HG03064 (cell line): ENCODE measurements at regions not wholly inside any gene's neighbourhood (a gene's known extent, or its start where the extent isn't known, plus 50 kb on each side); places are given as distances from the start of the nearest gene placed in this dataset.

Experiments used
- ATAC-seq: cut with Tn5 transposase; IDR thresholded peaks from one replicate; pipeline ENCODE4 v1.9.1; 2021; ENCODE audit warnings: low read depth; ENCODE audit not compliant: unreplicated experiment

GRCh38 chr6:2434912-2435311 lies 189.5 kb upstream of the GMDS start:
- no peak for ATAC-seq

GRCh38 chr6:2434116-2434515 lies 188.7 kb upstream of the GMDS start:
- ATAC-seq: no peak

GRCh38 chr6:2433711-2434110 lies 188.3 kb upstream of the GMDS start:
- no peak for ATAC-seq

GRCh38 chr6:2433266-2433665 lies 187.9 kb upstream of the GMDS start:
- no peak for ATAC-seq

GRCh38 chr6:2432292-2432691 lies 186.9 kb upstream of the GMDS start:
- ATAC-seq: no peak

GRCh38 chr6:2430612-2431011 lies 185.2 kb upstream of the GMDS start:
- no peak for ATAC-seq

GRCh38 chr6:2429460-2429859 lies 184.1 kb upstream of the GMDS start:
- no peak for ATAC-seq

GRCh38 chr6:2429032-2429431 lies 183.6 kb upstream of the GMDS start:
- no peak for ATAC-seq

- ATAC-seq: no peak
These were observed 181.3 kb upstream of the GMDS start for GRCh38 chr6:2426561-2427340.

- ATAC-seq: no peak
These were observed 170.8 kb upstream of the GMDS start for GRCh38 chr6:2416128-2416712.

GRCh38 chr6:2414885-2415547 lies 169.6 kb upstream of the GMDS start:
- ATAC-seq: no peak

- no peak for ATAC-seq
These were observed 167.3 kb upstream of the GMDS start for GRCh38 chr6:2412731-2413130.

GRCh38 chr6:2410656-2411380 lies 165.4 kb upstream of the GMDS start:
- ATAC-seq: no peak

- no peak for ATAC-seq
These were observed 162.1 kb upstream of the GMDS start for GRCh38 chr6:2407525-2407924.

GRCh38 chr6:2404211-2404929 lies 159.0 kb upstream of the GMDS start:
- no peak for ATAC-seq

GRCh38 chr6:2403546-2403945 lies 158.1 kb upstream of the GMDS start:
- no peak for ATAC-seq

- no peak for ATAC-seq
These were observed 151.6 kb upstream of the GMDS start for GRCh38 chr6:2396846-2397630.

GRCh38 chr6:2396042-2396657 lies 150.7 kb upstream of the GMDS start:
- no peak for ATAC-seq

- ATAC-seq: no peak
These were observed 143.3 kb upstream of the GMDS start for GRCh38 chr6:2388554-2389324.
